Right renal cortex interstitium (tissue), 3 donors: ENCODE measurements at regions not wholly inside any gene's neighbourhood (a gene's known extent, or its start where the extent isn't known, plus 50 kb on each side); places are given as distances from the start of the nearest gene placed in this dataset.
A peak's percentile ranks its signal among the peaks of the same experiment; 100 is the strongest.

Experiments used
- DNase-seq, 3 donors: peaks; one replicate each; pipeline ENCODE4 v3.0.0-alpha.2; 2013; ENCODE audit warnings: low read depth in 3 of 3, low spot score in 2 of 3

DNA sequence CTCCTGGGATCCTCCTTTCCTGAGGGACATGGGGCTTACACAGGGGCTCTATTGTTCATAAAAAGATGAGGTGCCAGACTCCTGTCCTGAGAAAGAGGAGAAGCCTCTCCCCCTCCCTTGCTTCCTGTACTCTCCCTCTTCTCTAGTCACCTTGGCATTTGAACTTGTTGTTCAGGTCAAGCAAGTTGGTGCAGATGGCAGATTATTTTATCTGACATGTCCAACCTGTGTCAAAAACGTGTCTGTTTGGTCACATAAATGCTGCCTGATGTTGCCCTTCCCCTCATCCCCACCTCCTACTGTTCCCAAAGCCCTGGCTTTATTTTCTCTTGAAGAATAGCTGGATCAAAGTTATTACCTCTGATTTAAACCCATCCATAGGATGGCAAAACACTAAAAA lies 154.8 kb downstream of the TMX1 start:
- no peak for DNase-seq

DNA sequence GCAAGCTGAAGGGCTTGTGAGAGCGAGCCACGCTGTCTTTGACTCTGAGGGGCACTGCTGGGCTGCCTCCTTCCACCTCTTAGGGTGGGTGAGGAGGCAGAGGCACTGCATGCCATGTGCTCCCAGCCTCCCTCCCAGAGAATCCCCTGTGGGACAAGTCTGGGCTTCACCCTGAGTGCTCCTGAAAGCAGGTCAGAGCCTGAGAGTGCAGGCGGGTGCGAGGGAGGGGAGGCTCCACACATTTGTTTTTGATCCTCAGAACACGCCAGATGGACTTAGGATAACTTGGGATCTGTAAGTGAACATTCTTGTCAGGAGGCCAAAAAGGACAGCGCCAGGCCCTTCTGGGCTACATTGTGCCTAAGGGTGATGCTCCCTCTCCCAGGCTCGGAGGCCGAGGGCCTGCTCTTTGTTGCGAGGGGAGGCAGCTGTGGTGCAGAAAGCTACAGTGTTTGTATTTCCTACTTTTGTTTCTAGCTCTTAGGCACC lies 155.4 kb downstream of the TMX1 start:
- no peak for DNase-seq

DNA sequence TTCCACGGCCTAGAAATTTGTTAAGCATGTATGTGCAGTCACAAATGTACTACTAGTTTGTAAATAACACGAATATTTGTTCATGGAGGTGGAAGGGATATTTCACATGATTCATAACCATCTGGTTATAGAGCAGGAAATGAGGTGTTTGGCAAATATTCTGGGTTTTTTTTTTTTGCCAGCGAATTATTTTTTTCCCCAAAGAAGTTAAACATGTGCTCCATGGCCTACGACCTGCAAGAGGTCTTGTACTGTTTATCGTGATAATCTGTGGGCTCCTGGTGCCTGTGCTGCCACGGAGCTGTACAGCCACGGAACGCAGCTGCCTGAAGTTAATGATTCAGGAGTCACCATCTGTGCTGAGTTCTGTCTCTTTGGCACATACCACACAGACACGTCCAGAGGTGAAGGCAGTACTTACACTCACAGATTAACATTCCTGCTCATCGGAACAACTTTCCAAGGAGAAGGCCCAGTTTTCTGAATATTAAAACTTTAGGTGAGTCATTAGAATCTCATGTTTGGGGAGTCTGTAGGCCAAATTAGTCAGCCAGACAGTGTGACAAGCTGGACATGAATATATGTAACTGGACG lies 156.3 kb downstream of the TMX1 start:
- no peak for DNase-seq

DNA sequence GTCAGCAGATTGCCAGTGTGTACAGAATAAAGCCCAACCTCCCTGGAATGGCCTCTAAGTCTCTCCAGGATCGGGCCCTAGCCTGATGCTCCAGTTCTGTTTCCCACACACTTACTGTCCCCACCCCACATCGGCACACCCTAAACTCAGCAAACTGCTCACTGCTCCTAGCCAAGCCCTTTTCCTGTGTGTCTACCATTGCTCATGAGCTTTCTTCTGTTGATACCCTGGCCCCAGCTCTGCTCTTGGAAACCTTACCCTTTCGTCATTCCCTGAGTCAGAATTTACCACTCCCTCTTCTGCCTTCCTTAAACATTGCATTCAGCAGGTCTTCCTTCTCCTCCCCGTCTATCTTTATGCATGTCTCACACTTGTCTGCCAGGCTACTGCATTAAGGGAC lies 158.9 kb downstream of the TMX1 start:
- no peak for DNase-seq

DNA sequence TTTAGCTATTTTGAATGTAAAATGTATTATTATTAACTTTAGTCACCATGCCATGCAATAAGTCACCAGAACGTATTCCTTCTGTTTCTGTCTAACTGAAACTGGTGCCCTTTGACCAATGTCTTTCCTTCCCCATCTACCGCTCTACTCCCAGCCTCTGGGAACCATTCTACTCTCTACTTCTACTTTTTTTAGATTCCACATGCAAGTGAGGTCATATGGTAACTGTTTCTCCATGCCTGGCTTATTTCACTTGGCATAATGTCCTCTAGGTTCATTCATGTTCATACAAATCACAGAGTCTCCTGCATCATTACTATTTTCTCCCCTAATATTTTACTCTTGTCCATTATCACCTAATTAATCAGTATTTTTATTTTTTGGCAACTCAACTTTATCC lies 160.1 kb downstream of the TMX1 start:
- no peak for DNase-seq

DNA sequence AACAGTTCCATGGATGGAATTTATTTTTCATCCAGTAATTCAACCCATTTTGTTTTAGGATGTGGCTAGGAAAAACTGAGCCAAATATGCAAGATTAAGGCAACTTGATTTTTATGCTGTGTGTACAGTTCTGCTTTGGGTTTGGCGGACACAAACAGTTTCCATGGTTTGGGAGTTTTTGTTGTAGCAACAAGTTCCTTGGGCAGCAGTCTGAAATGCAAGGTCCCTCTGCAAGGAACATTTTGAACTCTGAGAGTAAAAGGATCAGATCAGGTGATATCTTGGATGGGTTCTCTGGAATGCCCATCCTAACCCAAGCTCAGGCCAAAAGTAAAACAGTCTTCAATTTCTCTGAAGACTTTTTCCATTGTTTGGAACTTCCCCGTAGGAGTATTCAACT lies 161.2 kb downstream of the TMX1 start:
- no peak for DNase-seq

DNA sequence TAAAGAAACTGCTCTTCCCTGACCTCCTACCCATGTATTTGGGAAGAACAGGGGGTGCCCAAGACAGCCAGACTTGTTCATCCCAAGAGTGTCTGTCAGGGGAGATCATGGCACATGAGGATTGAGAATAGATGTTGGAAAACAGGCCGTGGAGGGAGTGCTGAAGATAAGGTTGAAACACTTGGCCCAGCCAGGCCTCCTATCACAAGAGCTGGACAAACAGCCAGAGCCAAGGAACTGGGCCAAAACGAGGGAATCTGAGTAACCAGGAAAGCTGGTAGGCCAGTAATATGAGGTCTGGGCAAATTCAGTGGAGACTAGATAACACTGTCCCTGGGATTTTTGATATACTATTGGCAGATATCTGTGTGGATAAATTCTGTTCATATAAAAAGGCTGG lies 161.7 kb downstream of the TMX1 start:
- DNase-seq, result no peak

DNA sequence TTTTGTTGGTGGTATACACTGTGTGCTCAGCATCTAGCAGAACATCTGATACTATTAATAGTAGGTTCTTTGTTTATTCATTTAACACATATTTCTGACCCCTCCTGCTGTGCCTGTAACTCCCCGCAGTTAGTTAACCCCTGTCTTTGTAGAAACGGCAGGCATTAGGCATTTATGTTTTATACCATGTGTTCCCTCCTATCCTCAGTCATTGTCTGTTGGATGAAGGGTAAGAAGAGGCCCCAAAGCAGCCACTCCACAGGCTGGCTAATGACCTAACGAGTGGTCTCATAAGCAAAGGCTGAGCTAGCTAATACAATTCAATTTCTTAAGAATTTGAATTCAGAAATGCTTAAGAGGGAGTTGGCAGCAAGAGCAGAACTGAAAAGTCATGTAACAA lies 170.8 kb downstream of the TMX1 start:
- no peak for DNase-seq

DNA sequence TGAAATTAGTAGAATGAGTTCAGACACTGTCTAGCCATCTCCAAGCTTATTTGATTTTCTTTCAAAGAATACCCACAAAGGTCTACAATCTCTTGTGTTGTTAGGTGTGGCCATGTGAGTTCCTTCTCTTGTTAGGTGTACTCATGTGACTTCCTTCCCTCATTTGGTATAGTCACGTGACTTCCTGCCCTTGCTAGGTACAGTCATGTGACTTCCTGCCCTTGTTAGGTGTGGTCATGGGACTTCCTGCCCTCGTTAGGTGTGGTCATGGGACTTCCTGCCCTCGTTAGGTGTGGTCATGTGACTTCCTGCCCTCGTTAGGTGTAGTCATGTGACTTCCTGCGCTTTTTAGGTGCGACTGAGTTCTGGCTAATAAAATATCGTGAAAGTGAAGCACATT lies 179.6 kb downstream of the TMX1 start:
- no peak for DNase-seq

DNA sequence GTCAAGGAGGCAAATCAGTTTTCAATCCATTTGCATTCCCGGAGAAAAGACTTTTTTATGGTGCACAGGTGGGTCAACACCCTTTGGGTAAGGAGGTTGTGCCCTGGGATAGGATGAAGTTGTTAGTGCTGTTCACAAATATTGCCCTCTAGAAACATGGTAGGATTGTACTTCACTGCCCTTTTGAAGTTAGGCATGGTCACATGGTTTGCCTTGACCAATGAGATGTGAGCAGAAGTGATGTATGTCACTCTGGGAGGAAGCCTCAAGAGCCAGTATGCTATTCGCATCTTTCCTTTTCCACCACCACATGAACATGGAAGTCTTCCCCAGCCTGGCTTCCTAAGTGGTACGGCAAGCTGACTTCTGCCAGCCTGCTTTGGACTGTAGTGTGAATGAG lies 182.7 kb downstream of the TMX1 start:
- DNase-seq, result no peak

DNA sequence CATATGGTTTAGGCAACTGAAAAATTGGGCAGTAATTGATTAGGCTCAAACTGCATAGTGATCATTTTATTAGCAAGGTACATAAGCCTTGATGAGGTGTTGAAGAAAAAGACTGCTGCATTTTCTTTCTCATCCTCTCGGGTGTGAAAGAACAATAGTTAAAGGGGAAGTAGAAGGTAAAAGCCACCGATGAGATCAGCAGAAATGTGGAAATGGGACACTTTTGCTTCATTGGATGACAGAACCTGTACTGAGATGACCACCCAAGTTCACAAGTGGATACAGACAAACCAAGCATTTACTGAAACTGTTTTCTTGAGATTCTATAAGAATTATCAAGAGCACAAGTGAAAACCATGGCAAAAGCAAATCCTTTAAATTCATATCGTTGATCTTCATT lies 184.0 kb downstream of the TMX1 start:
- DNase-seq, result no peak

DNA sequence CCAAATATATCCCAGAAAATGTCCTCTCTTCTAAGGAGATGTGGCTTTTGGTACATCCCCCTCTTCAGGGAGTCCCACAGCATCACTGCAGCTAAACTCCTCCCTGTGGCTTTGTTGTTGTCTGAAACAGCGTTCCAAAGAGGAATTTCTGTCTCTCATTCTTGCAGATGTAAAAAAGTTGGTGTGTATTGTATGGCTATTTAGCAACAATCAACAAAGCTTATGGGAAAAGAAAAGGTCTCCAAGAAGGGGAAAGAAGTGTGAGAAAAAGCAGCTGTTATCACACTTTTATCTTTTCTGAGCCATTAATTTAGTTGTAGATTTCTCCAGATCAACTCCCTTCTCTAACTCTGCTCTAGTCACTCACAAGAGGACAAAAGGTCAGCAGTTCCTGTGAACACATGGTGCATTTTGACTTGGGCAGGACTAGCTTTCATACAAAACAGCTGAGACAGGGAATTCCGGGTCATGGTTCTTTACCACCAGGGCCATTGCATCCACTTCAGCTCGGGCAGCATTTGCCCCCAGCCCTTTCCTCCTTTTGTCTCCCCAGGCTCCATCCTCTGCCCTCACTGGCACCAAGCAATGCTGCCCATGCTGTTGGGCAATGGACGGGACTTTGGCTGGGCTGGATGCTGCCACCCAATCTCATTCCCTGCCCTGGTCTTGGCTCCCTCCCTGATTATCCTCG lies 184.7 kb downstream of the TMX1 start:
- peak; percentile 31 to 48 (median 38) for DNase-seq

DNA sequence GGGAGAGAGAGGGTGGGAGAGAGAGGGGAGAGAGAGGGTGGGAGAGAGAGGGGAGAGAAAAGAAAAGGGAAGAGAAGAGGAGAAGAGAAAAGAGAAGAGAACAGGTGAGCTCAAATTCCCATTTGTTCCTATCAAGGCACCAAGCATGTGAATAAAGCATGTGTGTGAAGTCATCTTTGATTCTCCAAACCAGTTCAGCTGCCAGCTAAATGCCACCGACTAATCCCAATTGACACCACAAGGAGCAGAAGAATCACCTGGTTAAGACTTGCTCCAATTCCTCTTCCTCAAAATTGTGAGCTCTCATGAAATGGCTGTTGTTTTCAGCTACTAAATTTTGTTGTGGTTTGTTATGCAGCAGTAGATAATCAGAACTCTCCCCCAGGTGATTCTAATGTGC lies 188.9 kb downstream of the TMX1 start:
- DNase-seq, result no peak

DNA sequence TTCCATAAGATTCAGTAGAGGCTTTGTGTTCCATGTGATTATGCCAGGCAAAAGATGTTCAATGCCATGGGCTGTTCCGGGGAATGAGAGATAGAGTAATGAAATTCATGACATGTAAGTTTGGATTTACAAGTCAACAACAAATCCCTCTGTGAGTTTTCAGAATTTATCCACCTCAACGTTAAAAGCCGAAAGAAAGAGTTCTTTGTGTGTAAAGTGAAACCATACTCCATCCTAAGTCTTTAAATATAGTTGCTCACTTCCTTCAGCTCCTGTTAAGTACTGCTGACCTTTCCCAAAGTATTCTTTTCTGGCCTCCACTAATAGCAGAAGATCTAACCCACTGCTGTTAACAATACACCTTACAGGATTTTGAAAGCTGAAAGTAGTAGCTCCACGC lies 190.0 kb downstream of the TMX1 start:
- DNase-seq, result no peak

DNA sequence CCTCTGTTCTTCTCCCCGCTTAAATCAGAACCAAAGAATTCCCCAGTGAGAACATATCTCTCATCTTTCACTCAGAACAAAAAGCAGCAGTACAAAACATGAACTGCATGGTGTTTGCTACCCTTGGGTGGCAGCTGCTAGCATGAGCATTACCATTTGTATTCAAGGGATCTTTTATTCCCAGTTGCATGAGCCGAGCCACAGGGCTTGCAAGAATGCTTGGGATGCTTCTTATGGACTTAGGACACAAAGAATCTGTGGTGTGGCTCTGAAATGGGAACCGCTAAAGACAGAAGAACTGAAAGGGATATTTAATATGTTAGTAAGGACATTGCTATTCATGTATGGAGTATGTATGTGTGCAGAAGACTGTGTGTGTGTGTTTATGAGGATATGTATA lies 190.6 kb downstream of the TMX1 start:
- no peak for DNase-seq

DNA sequence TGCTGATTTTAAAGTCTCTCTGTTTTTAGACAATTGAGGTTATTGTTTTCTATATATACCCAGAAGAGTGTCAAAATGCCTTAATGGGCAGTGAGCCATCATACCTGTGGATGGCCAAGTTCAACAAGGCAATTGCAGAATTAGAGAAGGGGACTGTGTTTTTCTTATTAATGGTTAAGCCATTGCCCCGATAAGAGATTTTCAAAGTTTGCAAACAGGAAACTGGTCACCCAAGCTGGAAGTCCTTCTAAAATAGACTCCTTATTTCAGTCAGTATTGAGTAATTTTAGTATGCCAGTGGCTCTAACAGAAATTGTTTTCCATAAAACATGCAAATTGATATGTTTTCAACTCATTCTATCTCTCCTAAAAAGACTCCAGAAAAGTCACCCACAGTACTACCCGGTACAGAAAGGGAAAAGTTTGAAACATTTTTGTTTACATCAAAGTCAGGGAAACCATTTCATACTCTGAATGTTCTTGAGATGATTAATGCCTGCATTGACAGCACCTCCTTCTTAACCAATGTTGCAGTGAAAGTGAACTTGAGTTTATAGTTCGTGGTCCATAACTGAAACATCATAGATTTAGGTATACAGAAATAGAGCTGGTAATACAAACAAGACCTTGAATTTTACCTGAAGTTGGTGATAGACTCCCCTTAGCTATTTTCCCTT lies 191.1 kb downstream of the TMX1 start:
- no peak for DNase-seq

DNA sequence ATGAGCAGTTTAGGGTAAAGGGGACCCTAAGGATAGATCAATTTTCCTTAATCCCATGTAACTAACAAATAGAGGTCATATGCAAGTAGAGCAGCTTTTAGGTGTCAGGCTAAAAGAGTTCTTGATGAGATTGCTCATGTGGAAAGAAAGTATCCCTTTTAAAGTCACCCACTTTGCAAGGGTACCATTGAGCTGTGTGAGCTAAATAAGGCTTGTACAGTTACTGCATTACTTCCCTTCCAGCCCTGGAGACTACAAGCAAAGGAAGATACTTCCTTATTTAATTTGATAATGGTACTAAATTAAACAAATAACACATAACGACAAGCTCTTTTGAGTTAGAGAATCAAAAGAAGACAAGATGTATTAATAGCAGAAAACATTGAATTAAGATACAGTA lies 191.7 kb downstream of the TMX1 start:
- DNase-seq, result no peak

DNA sequence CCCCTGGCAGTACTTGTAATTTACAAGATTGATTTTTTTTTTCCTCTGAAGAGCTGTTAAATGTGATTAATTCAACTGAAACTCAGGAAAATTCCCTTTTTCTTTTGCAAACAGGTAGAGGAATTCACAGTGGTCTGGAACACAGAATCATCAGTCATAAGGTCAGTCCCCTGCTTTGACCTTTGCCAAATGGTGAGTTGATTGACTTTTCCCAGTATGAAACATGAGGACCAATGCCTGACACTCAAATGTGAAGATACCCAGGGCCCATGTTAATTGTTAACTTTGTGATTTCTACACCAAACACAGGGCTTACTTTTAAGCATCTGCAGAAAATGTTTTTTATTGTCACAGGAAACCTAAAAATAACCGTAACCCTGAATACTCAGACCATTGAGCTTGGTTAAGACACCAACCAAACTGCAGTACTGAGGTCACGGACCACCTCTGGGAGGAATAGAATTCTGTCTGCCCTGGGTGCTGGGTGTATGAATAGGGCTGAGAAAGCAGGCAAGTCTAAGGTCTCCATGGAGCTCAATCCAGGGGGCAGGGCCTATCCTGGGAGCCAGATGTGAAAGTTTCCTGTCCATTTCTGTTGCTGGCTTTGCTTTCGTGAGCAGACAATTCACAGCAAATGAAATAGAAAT lies 192.4 kb downstream of the TMX1 start:
- DNase-seq, result no peak

DNA sequence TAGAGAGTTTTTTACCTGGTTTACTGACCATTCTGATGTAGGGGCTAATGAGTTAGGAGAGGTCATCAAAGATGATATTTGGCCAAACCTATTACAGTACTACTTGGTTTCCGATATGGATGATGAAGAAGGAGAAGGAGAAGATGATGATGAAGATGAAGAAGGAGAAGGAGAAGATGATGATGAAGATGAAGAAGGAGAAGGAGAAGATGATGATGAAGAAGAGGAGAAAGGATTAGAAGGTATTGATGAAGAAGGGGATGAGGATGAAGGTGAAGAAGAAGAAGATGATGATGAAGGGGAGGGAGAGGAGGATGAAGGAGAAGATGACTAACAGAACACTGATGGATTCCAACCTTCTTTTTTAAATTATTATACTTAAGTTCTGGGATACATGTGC lies 196.6 kb downstream of the TMX1 start:
- no peak for DNase-seq

DNA sequence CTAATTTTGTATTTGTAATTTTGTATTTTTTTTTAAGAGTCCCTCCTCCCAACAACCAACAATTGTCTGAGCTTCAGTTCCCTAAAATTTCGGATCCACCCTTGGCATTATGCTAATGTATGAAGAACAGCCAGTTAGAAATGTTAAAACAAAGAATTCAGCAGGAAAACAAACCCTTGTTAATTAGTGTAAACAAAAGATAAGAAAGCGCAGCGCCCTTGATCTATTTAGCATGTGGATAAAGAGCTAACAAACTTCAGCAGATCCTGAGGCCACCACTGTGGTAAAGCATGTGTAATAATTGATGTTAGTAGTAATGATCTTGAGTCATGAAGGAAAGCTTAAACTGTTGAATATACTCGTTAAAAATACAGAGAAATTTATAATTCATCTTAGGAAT lies 199.8 kb downstream of the TMX1 start:
- no peak for DNase-seq

DNA sequence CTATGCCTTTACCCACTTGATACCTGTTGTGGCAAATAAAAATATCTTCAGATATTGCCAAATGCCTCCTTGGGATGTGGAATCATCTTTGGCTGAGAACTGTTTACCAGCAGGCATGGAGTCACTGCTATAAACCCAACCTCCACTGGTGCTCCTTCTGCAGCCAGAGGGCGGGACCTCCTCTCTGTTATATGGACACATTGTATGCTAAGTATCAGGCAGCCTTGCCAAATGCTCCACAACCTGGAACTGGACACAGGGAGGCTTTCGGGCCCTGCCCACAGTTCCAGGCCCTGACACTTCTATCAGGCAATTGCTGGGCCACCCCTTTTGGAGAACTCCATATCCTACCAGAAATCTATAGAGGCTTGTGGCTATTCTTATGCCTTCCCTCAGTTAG lies 201.0 kb downstream of the TMX1 start:
- DNase-seq, result no peak
